C1 segment of cervical spinal cord (tissue), 14 donors: ENCODE measurements at regions not wholly inside any gene's neighbourhood (a gene's known extent, or its start where the extent isn't known, plus 50 kb on each side); places are given as distances from the start of the nearest gene placed in this dataset.

Source experiments
- DNase-seq, 14 donors: peaks; one replicate each; lab custom pipeline; 2025; lab: John Stamatoyannopoulos, UW

- DNase-seq, result no peak
These were observed 203.8 kb upstream of the SIX2 start for GRCh38 chr2:45212953-45213635.

GRCh38 chr2:45211636-45212035 is 202.4 kb upstream of the SIX2 start:
- no peak for DNase-seq

DNA sequence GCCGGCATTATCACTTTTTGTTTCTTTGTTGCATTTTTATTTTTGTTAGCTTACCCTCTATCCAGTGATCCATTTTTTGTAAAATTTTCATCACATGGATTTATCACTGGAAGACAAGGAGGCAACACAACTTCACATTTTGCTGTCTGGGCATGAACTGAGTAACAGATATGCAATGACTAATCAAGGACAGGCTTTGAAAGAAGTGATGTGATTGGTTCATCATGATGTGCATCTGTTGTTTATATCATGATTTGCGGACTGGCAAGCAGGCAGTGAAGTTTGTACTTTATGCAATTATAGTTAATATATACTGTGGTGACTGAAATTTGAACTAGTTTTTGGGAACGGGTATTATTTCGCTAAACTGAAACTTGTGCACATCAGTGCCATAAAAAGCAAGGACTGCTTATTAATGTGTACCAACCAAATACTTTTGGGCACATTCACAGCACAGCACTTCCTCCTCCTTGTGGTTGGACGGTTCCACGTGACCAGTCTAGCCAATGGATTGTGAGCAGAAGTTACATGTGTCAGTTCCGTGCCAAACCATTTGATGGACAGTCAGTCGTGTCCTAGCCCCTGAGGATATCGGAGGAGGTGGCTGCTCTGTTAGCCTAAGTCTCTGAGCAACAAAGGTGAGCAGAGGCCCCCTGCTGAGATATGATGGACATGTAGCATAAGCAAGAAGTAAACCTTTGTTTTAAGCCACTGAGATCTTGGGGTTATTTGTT is 201.4 kb upstream of the SIX2 start:
- no peak for DNase-seq

DNA sequence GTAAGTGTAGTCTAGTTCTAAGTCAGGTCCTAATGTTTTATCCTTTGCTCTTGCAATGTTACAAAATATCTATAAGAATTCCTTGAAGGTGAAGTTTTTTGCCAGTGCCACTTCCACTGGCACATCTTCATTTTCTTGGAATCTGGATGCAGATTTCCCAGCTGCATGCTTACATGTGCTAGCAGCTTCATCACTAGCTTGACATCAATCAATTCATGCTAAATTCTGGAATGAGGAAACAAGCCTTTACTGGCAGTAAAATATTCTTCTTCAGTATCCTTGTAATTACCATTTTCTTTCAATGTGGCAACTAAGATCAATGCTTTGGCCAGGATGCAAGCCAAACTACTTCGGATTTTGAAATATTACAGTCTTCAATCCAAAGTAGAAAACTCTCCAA is 200.6 kb upstream of the SIX2 start:
- no peak for DNase-seq

DNA sequence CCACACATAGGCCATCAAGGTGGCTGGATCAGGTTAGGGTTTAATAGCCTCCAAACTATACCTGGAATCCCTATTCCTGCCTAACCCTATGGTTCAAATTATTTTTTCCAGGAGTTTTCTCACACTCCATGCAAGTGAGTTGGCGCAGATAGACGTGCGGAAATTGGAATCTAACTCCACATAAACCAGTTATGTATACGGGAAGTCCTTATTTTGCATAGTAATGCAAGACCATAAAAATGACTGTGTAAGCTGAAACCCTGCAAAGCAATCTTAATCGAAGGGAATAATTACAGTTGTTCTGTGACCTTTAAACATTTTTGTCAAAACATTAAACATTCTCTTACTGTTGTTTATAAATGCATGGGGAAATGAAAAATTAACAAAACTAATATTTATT is 200.1 kb upstream of the SIX2 start:
- DNase-seq, result no peak

DNA sequence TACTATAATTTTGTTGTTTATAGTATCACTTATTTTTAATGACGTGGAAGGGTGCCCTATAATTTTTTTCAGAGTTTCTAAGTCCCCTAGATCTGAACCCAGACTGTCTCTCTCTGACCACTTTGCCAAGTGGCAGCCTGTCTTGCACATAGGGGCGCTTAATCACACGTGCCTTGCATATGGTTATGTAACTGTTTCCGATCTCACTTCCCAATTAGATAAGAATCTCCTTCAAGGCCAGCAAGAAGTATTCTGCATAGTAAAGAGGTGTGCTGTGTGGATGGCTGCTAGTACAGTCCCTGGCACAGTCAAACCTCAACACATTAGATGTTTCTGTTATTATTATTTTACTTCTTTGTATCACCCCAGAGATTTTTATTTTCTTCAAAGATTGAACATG is 197.8 kb upstream of the SIX2 start:
- no peak for DNase-seq

DNA sequence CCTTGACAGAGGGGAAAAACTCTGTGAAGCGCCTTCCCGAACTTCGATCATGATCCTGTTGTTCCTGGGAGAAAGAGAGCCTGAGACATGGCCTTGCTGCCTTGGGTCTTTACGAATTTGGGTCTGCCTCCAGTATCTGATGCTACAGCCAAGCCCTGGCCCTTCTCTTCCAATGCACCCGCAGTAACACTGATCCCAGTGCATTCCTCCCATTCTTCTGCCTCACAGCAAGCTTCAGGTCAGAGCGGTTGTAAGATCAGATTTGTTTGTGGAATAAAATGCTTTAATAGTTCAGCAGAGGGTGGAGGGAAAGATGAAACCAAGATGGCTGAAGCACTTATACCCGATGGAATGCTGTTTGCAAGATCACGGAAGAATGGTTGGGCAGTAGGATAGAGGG is 196.7 kb upstream of the SIX2 start:
- DNase-seq, result no peak

- DNase-seq, result no peak
These were observed 196.2 kb upstream of the SIX2 start for GRCh38 chr2:45205480-45205879.

DNA sequence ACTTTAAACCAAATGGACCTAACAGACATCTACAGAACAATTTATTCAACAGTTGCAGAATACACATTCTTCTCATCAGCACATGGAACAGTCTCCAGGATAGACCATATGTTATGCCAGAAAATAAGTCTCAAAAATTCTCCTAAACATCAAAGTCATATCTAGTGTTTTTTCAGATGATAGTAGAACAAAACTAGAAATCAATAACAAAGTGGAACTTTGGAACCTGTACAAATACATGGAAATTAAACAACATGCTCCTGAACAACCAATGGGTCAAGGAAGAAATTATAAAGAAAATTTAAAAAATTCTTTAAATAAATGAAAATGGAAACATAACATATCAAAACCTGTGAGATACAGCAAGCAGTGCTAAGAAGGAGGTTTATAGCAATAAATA is 194.1 kb upstream of the SIX2 start:
- no peak for DNase-seq

- no peak for DNase-seq
These were observed 190.7 kb upstream of the SIX2 start for GRCh38 chr2:45199973-45200372.

- no peak for DNase-seq
These were observed 186.7 kb upstream of the SIX2 start for GRCh38 chr2:45195916-45196315.

DNA sequence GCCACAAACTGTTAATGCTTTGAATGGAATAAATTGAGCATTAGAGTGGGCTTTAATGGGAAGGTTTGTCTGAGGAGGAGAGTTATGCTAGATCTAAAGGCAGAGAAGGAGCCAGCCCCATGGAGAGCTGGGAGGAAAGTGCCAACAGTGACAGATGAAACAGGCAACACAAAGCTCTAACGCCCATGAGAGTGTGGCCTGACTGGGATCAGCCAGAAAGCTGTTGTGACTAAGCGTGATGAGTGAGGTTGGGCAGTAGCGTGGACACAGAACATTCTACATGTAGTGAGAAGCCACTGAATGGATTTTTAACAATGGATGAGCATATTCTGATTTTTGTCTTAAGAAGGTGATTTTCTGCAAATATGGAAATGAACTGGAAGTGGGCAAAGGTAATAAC is 185.3 kb upstream of the SIX2 start:
- no peak for DNase-seq

DNA sequence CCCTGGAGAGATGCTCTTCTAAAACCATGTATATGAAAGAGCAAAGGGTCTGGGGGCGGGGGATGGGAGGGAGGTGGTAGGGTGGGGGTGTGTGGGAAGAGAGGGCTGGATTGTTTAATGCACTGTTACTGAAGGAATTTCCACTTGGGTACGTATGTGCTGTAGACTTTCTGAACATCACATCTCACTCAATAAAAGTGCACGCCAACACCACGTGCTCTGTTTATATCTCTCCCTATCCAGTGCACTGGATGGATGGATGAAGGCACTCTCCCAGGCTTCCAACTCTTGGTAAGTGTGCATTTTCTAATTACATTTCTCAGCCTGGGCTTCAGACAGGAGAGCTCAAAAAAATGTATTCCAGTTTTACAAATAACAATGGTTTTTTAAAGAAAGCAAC is 184.3 kb upstream of the SIX2 start:
- DNase-seq, result no peak

- no peak for DNase-seq
These were observed 183.7 kb upstream of the SIX2 start for GRCh38 chr2:45192991-45193390.

GRCh38 chr2:45192481-45192880 is 183.2 kb upstream of the SIX2 start:
- no peak for DNase-seq

DNA sequence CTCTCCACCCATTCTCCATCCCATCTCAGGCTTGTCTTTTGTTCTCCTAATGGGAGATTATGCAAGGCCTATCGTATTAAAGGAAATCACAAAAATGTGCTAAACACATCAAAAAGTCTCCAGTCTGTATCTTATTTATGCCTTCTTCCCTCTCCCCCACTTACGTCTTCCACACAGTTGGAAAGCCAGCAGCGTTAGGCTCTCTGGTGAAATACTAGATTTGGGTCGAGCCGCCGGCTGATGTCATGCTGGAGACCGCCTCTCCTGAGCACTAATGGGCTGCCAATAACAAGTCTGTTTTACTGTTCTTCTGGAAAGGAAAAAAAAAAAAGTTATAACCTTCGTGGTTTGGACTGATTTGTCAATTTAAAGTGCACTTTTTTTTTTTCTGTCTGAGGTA is 182.7 kb upstream of the SIX2 start:
- DNase-seq, result no peak

DNA sequence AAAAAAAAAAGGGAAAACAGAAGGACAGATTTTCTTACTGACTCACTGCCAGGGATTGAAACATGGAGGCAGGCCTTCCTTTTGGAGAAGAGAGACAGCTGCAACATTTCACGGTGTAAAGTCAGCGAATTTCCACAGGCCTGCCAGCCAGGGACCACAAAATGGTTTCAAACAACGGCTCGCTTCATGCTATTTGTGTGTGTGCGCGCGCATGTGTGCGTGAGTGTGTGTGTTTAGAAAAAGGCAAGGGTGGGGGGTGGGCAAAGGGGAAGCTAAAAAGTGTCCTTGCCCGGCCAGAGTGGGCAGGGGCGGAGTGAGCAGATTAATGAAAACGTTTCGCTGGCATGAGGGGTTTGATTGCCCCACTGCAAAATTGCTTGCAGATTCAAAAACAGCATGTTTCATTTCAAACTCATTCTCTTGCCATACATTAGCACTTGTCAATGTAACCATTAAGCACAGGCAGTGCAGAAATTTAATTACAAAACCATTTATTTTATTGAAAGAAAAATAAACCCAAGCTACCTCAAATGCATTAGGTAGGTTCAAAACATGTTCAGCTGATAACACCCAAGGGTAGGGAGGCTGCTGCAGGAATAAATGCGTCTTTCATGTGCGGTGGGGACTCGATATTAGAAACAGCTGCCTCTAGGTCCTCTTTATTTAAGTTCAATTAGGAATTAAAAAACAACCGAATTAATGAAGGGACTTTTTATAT is 182.1 kb upstream of the SIX2 start:
- DNase-seq, result no peak

DNA sequence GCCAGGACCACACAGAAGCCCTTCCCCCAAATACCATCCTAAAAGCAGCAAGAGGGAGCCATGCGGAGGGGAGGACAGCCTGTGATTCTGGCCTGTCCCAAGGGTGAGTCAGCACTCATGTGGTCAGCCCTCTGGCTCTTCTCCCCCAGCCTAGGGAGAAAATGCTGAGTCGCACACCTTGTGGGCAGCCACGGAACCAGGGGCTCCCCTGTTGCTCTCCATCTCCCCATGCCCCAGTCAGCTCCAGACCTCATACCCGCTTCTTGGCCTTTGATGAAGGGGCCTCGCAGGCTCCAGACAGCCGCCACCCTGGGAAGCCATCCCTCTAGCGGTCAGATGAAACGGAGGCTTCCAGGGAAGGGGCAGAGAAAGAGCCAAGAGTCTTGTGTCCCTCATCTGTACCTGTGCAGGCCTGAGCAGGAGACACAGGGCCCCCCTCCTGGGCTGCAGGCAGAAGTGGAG is 181.3 kb upstream of the SIX2 start:
- no peak for DNase-seq

DNA sequence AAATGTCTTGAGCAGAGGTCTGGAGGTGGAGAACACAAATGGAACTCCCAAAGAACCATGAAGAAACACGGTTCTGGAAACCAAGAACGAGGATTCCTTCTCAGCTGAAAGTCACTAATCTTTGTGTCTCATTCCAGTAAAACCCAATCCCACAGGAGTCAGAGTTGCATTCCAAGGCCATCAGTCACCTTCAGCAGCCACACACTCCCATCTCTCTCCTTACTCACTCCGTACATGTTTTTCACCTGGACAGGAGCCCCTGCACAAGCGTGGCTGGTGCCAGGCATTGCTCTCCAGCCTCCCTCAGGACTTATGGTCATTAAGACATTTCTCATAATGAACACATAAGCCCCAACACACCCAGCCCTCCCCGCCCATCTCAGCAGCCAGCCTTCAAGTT is 175.4 kb upstream of the SIX2 start:
- no peak for DNase-seq

GRCh38 chr2:45182667-45183295 is 173.5 kb upstream of the SIX2 start:
- no peak for DNase-seq

DNA sequence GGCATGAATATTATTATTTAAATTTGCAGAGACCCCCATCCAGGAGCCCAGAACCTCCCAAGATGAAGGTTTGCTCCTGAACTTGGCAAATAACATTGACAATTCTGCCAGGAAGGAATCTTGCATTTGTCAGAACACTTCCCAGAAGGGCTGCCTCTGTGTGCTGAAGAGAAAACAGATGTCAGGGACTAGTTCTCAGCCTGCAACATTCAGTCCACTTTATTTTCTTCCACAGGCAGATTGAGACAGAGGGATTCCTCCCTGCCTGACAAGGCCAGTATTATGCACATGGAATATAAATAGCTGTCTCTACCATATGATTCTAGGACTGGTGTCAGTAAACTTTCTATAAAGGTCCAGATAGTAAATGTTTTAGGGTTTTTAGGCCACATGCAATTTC is 171.5 kb upstream of the SIX2 start:
- DNase-seq, result no peak

- no peak for DNase-seq
These were observed 170.9 kb upstream of the SIX2 start for GRCh38 chr2:45180033-45180746.
